OCI-LY1 (cell line): ENCODE measurements at regions not wholly inside any gene's neighbourhood (a gene's known extent, or its start where the extent isn't known, plus 50 kb on each side); places are given as distances from the start of the nearest gene placed in this dataset.

Experiments used
- H2AFZ ChIP-seq: fragments of 200-600 bp; sonication (generic), shearing (Covaris generic); 2 replicates; pipeline ENCODE4 v1.6.0; 2014; ENCODE audit warnings: antibody characterized with exemption, mild to moderate bottlenecking, low read length
- H3F3A ChIP-seq: fragments of 200-600 bp; sonication (generic), shearing (Covaris generic); 2 replicates; pipeline ENCODE4 v1.6.0; 2014; ENCODE audit warnings: mild to moderate bottlenecking, antibody characterized with exemption, low read length, moderate library complexity; ENCODE audit not compliant: insufficient read depth
- H3K27ac ChIP-seq: fragments of 200-600 bp; sonication (generic); 2 replicates; pipeline ENCODE4 v1.5.1; 2014; ENCODE audit warnings: low read length, mixed run types, mild to moderate bottlenecking, low read depth; ENCODE audit not compliant: poor library complexity, severe bottlenecking
- H3K27me3 ChIP-seq: fragments of 200-600 bp; sonication (generic); 2 replicates; pipeline ENCODE4 v1.6.0; 2014; ENCODE audit warnings: antibody characterized with exemption, mild to moderate bottlenecking, low read length, moderate library complexity; ENCODE audit not compliant: insufficient read depth
- H3K36me3 ChIP-seq: fragments of 200-600 bp; sonication (generic); 2 replicates; pipeline ENCODE4 v1.6.1; 2014; ENCODE audit warnings: mild to moderate bottlenecking, antibody characterized with exemption, low read length, moderate library complexity, mixed read lengths; ENCODE audit not compliant: insufficient read depth
- H3K4me1 ChIP-seq: fragments of 200-600 bp; sonication (generic); 2 replicates; pipeline ENCODE4 v1.5.1; 2014; ENCODE audit warnings: mild to moderate bottlenecking, low read length, moderate library complexity; ENCODE audit not compliant: insufficient read depth, severe bottlenecking
- H3K4me2 ChIP-seq: fragments of 200-600 bp; sonication (generic), shearing (Covaris generic); 2 replicates; pipeline ENCODE4 v1.6.1; 2014; ENCODE audit warnings: low read length
- H3K4me3 ChIP-seq: fragments of 200-600 bp; sonication (generic); 2 replicates; pipeline ENCODE4 v1.5.1; 2014; ENCODE audit warnings: low read length, low read depth, mild to moderate bottlenecking, mixed read lengths; ENCODE audit not compliant: poor library complexity, severe bottlenecking
- H3K79me2 ChIP-seq: fragments of 200-600 bp; shearing (Covaris generic); 2 replicates; pipeline ENCODE4 v1.6.1; 2016; ENCODE audit warnings: mixed run types, low read length, mixed read lengths; ENCODE audit not compliant: insufficient read depth
- H3K9ac ChIP-seq: fragments of 200-600 bp; sonication (generic), shearing (Covaris generic); 2 replicates; pipeline ENCODE4 v1.6.1; 2014; ENCODE audit warnings: mild to moderate bottlenecking, low read length, mixed read lengths
- H3K9me2 ChIP-seq: fragments of 200-600 bp; sonication (generic), shearing (Covaris generic); 2 replicates; pipeline ENCODE4 v1.6.1; 2014; ENCODE audit warnings: low read depth, mild to moderate bottlenecking, low read length, mixed read lengths
- H3K9me3 ChIP-seq: fragments of 200-600 bp; shearing (Covaris generic); 2 replicates; pipeline ENCODE4 v1.6.1; 2014; ENCODE audit warnings: low read length, mixed read lengths
- H4K20me1 ChIP-seq: fragments of 200-600 bp; sonication (generic), shearing (Covaris generic); 2 replicates; pipeline ENCODE4 v1.6.0; 2016; ENCODE audit warnings: mild to moderate bottlenecking, low read length; ENCODE audit not compliant: insufficient read depth
- CTCF ChIP-seq: fragments of 200-600 bp; sonication (generic), shearing (Covaris generic); IDR thresholded peaks from 2 replicates; pipeline ENCODE4 v1.5.1; 2017; ENCODE audit warnings: mild to moderate bottlenecking, antibody characterized with exemption, low read length, moderate library complexity, mixed read lengths
- EZH2 ChIP-seq: fragments of 200-600 bp; sonication (generic), shearing (Covaris generic); IDR thresholded peaks from 2 replicates; pipeline ENCODE4 v1.8.0; 2017; ENCODE audit warnings: borderline replicate concordance, mixed run types, mild to moderate bottlenecking, antibody characterized with exemption, low read length, moderate library complexity, mixed read lengths

GRCh38 chr15:62592920-62593319 lies 427.8 kb upstream of the C2CD4B start:
- TF ChIP-seq EZH2, result no peak
- TF ChIP-seq CTCF, result no peak
- no peaks in the 10 kb centered on the region for H3K4me1 ChIP-seq
- H4K20me1 ChIP-seq, result no peaks in the 10 kb centered on the region
- H3K9me3 ChIP-seq, result no peaks in the 10 kb centered on the region
- H3K36me3 ChIP-seq, result no peaks in the 10 kb centered on the region
- no peak overlapping the region for H2AFZ ChIP-seq
- H3K4me3 ChIP-seq, result no peak overlapping the region
- no peaks in the 10 kb centered on the region for H3K79me2 ChIP-seq
- H3K27ac ChIP-seq, result no peak overlapping the region
- H3K9me2 ChIP-seq, result no peaks in the 10 kb centered on the region
- H3K4me2 ChIP-seq, result no peak overlapping the region
- H3K27me3 ChIP-seq, result no peaks in the 10 kb centered on the region
- H3K9ac ChIP-seq, result no peak overlapping the region
- no peaks in the 10 kb centered on the region for H3F3A ChIP-seq

GRCh38 chr15:62593681-62594399 lies 428.8 kb upstream of the C2CD4B start:
- Histone ChIP-seq H2AFZ (no peak overlapping the region), H3K36me3 (no peaks in the 10 kb centered on the region), H3K4me1 (no peaks in the 10 kb centered on the region), H3K4me3 (no peak overlapping the region), H3K27ac (no peak overlapping the region), H4K20me1 (no peaks in the 10 kb centered on the region), H3K4me2 (no peak overlapping the region), H3F3A (no peaks in the 10 kb centered on the region), H3K9me3 (no peaks in the 10 kb centered on the region), H3K79me2 (no peaks in the 10 kb centered on the region), H3K27me3 (no peaks in the 10 kb centered on the region), H3K9me2 (no peaks in the 10 kb centered on the region), H3K9ac (no peak overlapping the region)
- no peak for TF ChIP-seq CTCF
- no peak for TF ChIP-seq EZH2

- Histone ChIP-seq H3K9ac (no peak overlapping the region), H3K79me2 (no peaks in the 10 kb centered on the region), H4K20me1 (no peaks in the 10 kb centered on the region), H3K9me3 (no peaks in the 10 kb centered on the region), H3F3A (no peaks in the 10 kb centered on the region), H3K27ac (no peak overlapping the region), H3K4me3 (no peak overlapping the region), H2AFZ (no peak overlapping the region), H3K4me1 (no peaks in the 10 kb centered on the region), H3K9me2 (no peaks in the 10 kb centered on the region), H3K36me3 (no peaks in the 10 kb centered on the region), H3K27me3 (no peaks in the 10 kb centered on the region), H3K4me2 (no peak overlapping the region)
- no peak for TF ChIP-seq EZH2
- no peak for TF ChIP-seq CTCF
Measured at GRCh38 chr15:62598217-62598616, 433.1 kb upstream of the C2CD4B start.
